ENCODE measurements at regions not wholly inside any gene's neighbourhood (a gene's known extent, or its start where the extent isn't known, plus 50 kb on each side); places are given as distances from the start of the nearest gene placed in this dataset.

GRCh38 chr7:42746214-42746613 lies 165.7 kb downstream of the C7orf25 start:
- no peak for TF ChIP-seq CTCF (IDR thresholded peaks at IDR 0.05)
- TF ChIP-seq RAD21 (IDR thresholded peaks at IDR 0.05; ENCODE audit: low read length): no peak
- no peak for TF ChIP-seq CHD2 (IDR thresholded peaks at IDR 0.05; ENCODE audit: low read length, partially characterized antibody)

All from SK-N-SH (cell line).